ENCODE measurements at regions not wholly inside any gene's neighbourhood (a gene's known extent, or its start where the extent isn't known, plus 50 kb on each side); places are given as distances from the start of the nearest gene placed in this dataset.
A peak's percentile ranks its signal among the peaks of the same experiment; 100 is the strongest.
"Not testable (repeated sequence)": the region's sequence is repeated elsewhere in the genome, so short reads cannot be mapped to it uniquely, and the experiment has no call there.

DNA sequence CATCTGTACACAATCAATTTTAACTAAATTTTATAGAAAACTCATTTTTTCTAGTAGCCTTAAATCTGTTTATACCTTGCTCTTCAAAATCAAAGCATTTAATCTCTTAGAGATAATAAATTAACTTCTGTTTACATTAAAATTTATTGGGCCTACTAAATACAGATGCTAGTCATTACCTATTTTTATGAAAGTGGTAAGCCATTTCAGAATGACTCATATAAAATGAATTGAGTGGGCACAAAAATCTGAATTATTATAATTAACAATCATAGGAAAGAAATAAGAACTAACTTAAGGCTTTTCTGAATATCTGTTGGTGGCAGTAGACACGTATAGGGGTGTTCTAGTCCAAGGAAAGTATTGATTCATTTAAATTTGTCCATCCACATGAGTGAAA is 157.9 kb downstream of the KCNJ2 start:
- DNase-seq, result no peak

- no peak for DNase-seq
These were observed 158.4 kb downstream of the KCNJ2 start for GRCh38 chr17:70327723-70328122.

- no peak for DNase-seq
These were observed 160.4 kb downstream of the KCNJ2 start for GRCh38 chr17:70329721-70330120.

GRCh38 chr17:70331066-70331465 is 161.7 kb downstream of the KCNJ2 start:
- not testable (repeated sequence) for DNase-seq

GRCh38 chr17:70332356-70333210 is 163.3 kb downstream of the KCNJ2 start:
- no peak for DNase-seq

DNA sequence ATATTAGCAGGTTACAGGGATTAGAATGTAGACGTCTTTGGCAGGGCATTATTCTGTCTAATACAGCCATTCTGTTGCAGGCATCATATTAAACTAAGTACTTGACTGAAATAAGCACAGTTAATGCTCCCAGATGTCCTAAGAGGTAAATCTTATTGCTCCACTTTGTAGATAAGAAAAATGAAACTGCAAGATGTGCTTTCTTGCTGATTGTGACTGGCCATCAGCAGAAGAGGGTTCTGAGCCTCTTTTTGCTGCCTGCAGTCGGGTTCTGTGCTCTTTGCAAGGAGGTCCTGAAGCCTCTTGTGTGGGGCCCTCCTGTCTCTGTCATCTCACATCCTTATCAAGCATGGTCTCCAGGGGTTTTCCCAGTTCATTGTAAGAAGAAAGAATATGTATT is 167.1 kb downstream of the KCNJ2 start:
- DNase-seq, result no peak

- DNase-seq, result no peak
These were observed 169.6 kb downstream of the KCNJ2 start for GRCh38 chr17:70338946-70339354.

DNA sequence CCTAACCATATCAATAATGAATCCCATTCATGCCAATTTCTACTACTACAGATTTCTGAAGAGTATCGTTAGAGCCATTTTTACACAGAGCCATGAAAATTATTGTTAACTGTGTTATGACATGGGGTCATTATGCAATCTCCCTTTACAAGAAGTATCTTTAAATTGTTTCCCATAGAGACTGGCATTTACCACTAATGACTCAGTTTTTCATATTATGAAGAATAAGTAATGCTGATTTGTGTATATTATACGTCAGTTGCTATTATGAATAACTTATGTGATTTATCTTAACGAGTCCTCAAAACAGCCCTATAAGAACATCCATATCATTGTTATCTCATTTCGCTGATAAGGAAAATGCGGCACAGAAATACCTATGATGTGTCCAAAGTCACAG is 173.8 kb downstream of the KCNJ2 start:
- no peak for DNase-seq

- no peak for DNase-seq
These were observed 175.2 kb downstream of the KCNJ2 start for GRCh38 chr17:70344386-70345060.

DNA sequence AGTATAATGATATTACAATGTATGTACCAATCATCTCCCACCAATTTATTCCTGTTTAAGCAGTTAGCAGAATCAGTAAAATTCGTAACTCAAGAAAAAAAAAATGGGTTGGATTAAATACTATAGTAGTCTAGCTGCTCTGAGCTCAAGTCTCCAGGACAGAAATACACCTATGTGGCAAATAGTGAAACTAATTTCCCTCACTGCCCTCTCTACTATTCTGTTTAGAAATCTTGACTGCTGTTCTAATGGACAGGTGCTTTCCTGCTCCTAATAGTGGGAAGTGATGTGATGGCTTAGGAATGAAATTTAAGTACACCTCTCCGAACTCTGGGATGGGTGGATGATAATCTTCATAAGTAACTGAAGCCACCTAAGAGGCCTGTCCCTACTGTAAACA is 175.7 kb downstream of the KCNJ2 start:
- no peak for DNase-seq

GRCh38 chr17:70352834-70353233 is 183.5 kb downstream of the KCNJ2 start:
- DNase-seq, result no peak

- DNase-seq, result no peak
These were observed 184.2 kb downstream of the KCNJ2 start for GRCh38 chr17:70353408-70354092.

DNA sequence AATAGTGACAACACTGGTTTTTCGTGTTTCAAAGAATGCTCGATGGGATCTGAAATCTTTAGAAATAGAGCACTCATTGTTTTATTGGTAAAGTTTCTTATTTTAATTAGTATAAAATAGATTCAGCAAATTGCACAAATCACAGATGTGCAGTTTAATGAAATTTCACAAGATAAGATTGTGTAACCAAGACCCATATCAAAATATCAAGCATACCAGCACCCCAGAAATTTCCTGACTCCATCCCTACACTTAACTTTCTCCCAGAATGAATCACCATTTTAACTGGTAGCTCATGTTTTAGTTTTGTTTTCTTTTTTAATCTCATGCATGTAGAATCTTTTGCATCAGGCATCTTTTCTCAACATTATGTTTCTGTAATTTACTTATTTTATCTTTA is 185.9 kb downstream of the KCNJ2 start:
- DNase-seq, result no peak

- no peak for DNase-seq
These were observed 187.9 kb downstream of the KCNJ2 start for GRCh38 chr17:70357190-70357589.

DNA sequence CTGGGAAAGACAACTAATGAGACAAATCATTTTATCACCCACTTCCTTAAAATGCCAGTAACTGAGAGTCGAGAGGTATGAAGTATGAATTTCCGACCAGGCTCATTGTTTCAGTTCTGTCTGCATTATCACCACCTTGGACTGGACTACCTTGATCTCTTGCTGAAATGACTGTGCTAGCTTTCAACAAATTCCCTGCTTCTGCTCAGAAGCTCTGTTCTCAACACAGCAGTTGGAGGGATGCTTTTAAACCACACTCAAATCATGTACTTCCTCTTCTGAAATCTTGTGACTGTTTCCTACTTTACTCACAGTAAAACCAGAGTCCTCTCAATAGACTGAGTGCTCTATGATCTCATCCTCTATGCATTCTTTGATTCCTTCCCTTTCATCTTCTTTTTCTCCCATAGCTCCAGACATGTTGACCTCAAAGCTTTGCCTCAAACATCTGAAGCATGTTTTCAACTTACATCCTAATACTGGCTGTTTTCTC is 195.8 kb downstream of the KCNJ2 start:
- peak; percentile 4 for DNase-seq

GRCh38 chr17:70366386-70366785 is 197.1 kb downstream of the KCNJ2 start:
- DNase-seq, result peak; percentile 51

DNA sequence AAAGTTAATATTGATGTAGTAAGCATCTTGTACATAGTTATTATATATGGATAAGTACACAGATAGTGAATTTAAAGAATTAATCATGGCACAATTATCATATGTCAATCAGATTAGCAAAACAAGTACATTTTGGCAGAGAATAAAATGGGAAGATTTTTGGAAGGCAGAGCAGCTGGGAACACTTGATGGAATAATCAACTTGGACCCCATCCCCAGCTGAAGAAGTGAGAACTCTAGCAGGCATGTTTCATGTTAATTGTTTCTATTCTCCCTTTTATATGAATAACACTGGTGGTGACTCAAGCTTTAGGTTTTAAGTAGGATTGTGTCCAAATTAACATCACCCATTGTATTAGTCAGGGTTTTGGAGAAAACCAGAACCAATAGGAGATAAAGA is 198.7 kb downstream of the KCNJ2 start:
- no peak for DNase-seq

- no peak for DNase-seq
These were observed 200.1 kb downstream of the KCNJ2 start for GRCh38 chr17:70369391-70369790.

DNA sequence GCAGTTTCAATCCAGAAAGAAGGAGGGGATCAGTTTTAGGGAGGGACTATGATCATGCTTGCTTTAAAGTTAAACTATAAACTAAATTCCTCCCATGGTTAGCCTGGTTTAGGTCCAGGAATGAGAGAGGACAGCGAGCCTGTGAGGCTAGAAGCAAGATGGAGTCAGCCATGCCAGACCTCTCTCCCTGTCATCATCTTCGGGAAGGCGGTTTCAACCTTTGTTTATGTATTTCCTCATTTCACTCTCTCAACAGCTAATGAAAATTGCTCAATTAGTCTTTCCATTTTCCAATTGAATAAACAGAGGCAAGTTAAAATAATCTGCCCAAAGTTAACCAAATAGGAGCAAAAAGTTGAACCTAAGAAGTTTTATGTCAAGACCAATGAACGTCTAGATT is 201.5 kb downstream of the KCNJ2 start:
- no peak for DNase-seq

GRCh38 chr17:70373369-70373768 is 204.0 kb downstream of the KCNJ2 start:
- DNase-seq, result no peak

- DNase-seq, result no peak
These were observed 205.2 kb downstream of the KCNJ2 start for GRCh38 chr17:70374496-70374895.

DNA sequence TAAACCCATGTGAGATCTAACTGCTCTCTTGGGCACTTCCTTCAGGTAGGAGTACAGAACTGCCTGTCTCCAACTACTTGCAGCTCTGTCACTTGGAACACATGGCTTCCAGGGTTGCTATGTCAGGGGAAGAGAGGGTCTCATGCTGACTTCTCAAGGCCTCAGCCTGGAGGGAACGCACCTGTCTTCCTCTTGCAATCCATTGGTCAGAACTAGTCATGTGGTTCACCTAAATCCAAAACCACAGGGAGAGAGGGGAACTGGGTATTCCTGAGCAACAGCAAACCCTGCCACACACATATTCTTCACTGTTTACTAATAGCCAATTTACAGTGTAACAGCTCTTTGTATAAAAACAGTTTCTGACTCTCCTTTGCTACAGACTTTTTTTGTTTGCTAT is 206.1 kb downstream of the KCNJ2 start:
- no peak for DNase-seq
